B cell (primary cell): ENCODE measurements at regions not wholly inside any gene's neighbourhood (a gene's known extent, or its start where the extent isn't known, plus 50 kb on each side); places are given as distances from the start of the nearest gene placed in this dataset.

Experiments used
- ATAC-seq: fragments of 200-7000 bp; cut with Tn5 transposase; one replicate; pipeline ENCODE4 v1.10.0; 2021; ENCODE audit warnings: low read depth, mild to moderate bottlenecking, moderate number of reproducible peaks, moderate library complexity
- CTCF ChIA-PET: fragments of 350-600 bp; sonication (Branson Sonifier 250); formaldehyde crosslinking; loops from one replicate; lab custom pipeline; 2021; ENCODE audit warnings: antibody characterized with exemption, inconsistent platforms; lab: Charles Lee
- POLR2A ChIA-PET: fragments of 350-600 bp; sonication (Branson Sonifier 250); formaldehyde crosslinking; loops from one replicate; lab custom pipeline; 2021; ENCODE audit warnings: antibody characterized with exemption; lab: Charles Lee
- DNase-seq: peaks from one replicate; pipeline ENCODE4 v3.0.0; 2013
- H2AFZ ChIP-seq: 2 replicates; pipeline ENCODE4 v1.6.1; 2012; ENCODE audit warnings: mild to moderate bottlenecking, low read depth, low read length; ENCODE audit not compliant: insufficient read depth, poor library complexity, severe bottlenecking
- H3K27ac ChIP-seq, 2 donors: 1 replicate in 1 of 2; 2 replicates in 1 of 2; pipeline ENCODE4 v1.5.1; 2012 to 2013; ENCODE audit warnings: low read length in 2 of 2, mild to moderate bottlenecking in 2 of 2, moderate library complexity in 1 of 2
- H3K27me3 ChIP-seq, 4 experiments: fragments of 200-600 bp in 1 of 4; sonication (generic) in 1 of 4; replicated peaks in 1 of 4; 1 replicate in 2 of 4; 2 replicates in 2 of 4; pipeline versions ENCODE4 v1.6.1 to v1.7.0; 2013 to 2016; ENCODE audit warnings: low read length in 3 of 4, mild to moderate bottlenecking in 2 of 4, mixed read lengths in 1 of 4, moderate library complexity in 1 of 4; ENCODE audit not compliant: insufficient read depth in 4 of 4, control insufficient read depth in 3 of 4; ENCODE audit errors: control extremely low read depth in 1 of 4
- H3K36me3 ChIP-seq, 2 experiments: replicated peaks in 1 of 2; 1 replicate in 1 of 2; 2 replicates in 1 of 2; pipeline versions ENCODE4 v1.6.1 to v1.7.1; 2013; ENCODE audit warnings: low read length in 1 of 2; ENCODE audit not compliant: insufficient read depth in 2 of 2, control insufficient read depth in 1 of 2; ENCODE audit errors: control extremely low read depth in 1 of 2, extremely low read depth in 1 of 2
- H3K4me1 ChIP-seq, 2 donors: fragments of 200-600 bp in 1 of 2; sonication (generic) in 1 of 2; 1 replicate in 1 of 2; 2 replicates in 1 of 2; pipeline versions ENCODE4 v1.5.1 to v1.6.1; 2013 to 2017; ENCODE audit warnings: low read length in 2 of 2; ENCODE audit not compliant: control insufficient read depth in 2 of 2, insufficient read depth in 2 of 2
- H3K4me2 ChIP-seq: replicated peaks from 2 replicates; pipeline ENCODE3; 2012; ENCODE audit warnings: mild to moderate bottlenecking, low read depth, low read length; ENCODE audit not compliant: poor library complexity, severe bottlenecking
- H3K4me3 ChIP-seq, 5 experiments: fragments of 200-600 bp in 1 of 5; sonication (generic) in 1 of 5; 1 replicate in 3 of 5; 2 replicates in 2 of 5; pipeline versions ENCODE4 v1.5.1 to v1.7.0; 2011 to 2016; ENCODE audit warnings: low read length in 4 of 5, mild to moderate bottlenecking in 4 of 5, low read depth in 2 of 5, control low read depth in 1 of 5, moderate library complexity in 1 of 5; ENCODE audit not compliant: insufficient read depth in 1 of 5; ENCODE audit errors: control extremely low read depth in 1 of 5, extremely low read depth in 1 of 5
- H3K79me2 ChIP-seq: fragments of 200-600 bp; sonication (generic); one replicate; pipeline ENCODE4 v1.6.0; 2016; ENCODE audit warnings: low read length; ENCODE audit not compliant: control insufficient read depth, insufficient read depth
- H3K9ac ChIP-seq: fragments of 200-600 bp; sonication (generic); 2 replicates; pipeline ENCODE4 v1.6.1; 2017; ENCODE audit warnings: mild to moderate bottlenecking, low read length, moderate library complexity
- H3K9me3 ChIP-seq, 3 donors: one replicate each; pipeline versions ENCODE4 v1.6.1 to v1.7.1; 2013; ENCODE audit warnings: low read length in 2 of 3; ENCODE audit not compliant: control insufficient read depth in 2 of 3, insufficient read depth in 1 of 3; ENCODE audit errors: control extremely low read depth in 1 of 3
- H4K20me1 ChIP-seq: 2 replicates; pipeline ENCODE4 v1.6.0; 2012; ENCODE audit warnings: mild to moderate bottlenecking, low read length; ENCODE audit not compliant: insufficient read depth, control insufficient read depth, poor library complexity, severe bottlenecking
- H3K27ac Mint-ChIP-seq: one replicate; pipeline ENCODE4 v1.8.0; 2021; ENCODE audit warnings: mixed read lengths
- H3K27me3 Mint-ChIP-seq: one replicate; pipeline ENCODE4 v1.8.0; 2021; ENCODE audit warnings: mixed read lengths
- H3K4me1 Mint-ChIP-seq: one replicate; pipeline ENCODE4 v1.8.0; 2021; ENCODE audit warnings: mixed read lengths
- H3K4me3 Mint-ChIP-seq: one replicate; pipeline ENCODE4 v1.8.0; 2021; ENCODE audit warnings: mixed read lengths
- H3K9me3 Mint-ChIP-seq: one replicate; pipeline ENCODE4 v1.8.0; 2022; ENCODE audit warnings: mixed read lengths; ENCODE audit not compliant: insufficient read depth
- EZH2 ChIP-seq: IDR thresholded peaks from 2 replicates; pipeline ENCODE4 v1.6.1; 2012; ENCODE audit warnings: borderline replicate concordance, low read depth, mild to moderate bottlenecking, moderate library complexity, low read length; ENCODE audit not compliant: insufficient read depth, poor library complexity, severe bottlenecking
- WGBS: methylation state at CpG from one replicate; pipeline ENCODE4 v1.1.5; 2013; ENCODE audit warnings: missing lambda C conversion rate; ENCODE audit not compliant: insufficient coverage; 5-methylcytosine and 5-hydroxymethylcytosine counted together
- intact Hi-C: fragments of 100-400 bp; cut with micrococcal nuclease; formaldehyde crosslinking; loops from one replicate; pipeline ENCODE4 v1.10.0; 2022
- TF ChIP-seq, protein P1 (sequence below): fragments of 200-600 bp; IDR thresholded peaks from one replicate; pipeline ENCODE4 v1.8.0; 2022; ENCODE audit warnings: antibody characterized with exemption, mild to moderate bottlenecking

DNA sequence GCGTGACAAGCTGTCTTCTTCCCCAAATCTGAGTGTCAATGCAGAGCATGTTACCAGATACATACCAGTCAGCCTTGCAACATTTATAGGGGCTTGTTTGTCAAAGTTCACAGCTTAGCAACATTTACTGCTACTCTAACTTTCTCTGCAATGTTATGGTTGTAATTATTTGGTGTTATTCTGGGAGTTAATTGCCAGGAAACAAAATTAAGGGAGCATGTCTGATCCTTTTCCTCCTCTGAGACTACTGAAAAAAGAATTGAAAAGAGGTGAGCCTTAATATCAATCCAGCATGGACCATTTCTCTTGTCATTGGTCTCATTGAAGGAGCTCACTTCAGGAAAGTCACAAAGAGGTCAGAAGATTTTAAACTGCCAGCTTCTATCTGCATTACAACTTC, 465.6 kb upstream of the LINC00305 start:
- TF ChIP-seq EZH2: no peak
- TF ChIP-seq, protein P1, sequence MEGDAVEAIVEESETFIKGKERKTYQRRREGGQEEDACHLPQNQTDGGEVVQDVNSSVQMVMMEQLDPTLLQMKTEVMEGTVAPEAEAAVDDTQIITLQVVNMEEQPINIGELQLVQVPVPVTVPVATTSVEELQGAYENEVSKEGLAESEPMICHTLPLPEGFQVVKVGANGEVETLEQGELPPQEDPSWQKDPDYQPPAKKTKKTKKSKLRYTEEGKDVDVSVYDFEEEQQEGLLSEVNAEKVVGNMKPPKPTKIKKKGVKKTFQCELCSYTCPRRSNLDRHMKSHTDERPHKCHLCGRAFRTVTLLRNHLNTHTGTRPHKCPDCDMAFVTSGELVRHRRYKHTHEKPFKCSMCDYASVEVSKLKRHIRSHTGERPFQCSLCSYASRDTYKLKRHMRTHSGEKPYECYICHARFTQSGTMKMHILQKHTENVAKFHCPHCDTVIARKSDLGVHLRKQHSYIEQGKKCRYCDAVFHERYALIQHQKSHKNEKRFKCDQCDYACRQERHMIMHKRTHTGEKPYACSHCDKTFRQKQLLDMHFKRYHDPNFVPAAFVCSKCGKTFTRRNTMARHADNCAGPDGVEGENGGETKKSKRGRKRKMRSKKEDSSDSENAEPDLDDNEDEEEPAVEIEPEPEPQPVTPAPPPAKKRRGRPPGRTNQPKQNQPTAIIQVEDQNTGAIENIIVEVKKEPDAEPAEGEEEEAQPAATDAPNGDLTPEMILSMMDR: no peak
- Mint-ChIP-seq H3K9me3 (no peaks in the 10 kb centered on the region), H3K4me3 (no peak overlapping the region), H3K4me1 (no peaks in the 10 kb centered on the region), H3K27me3 (no peaks in the 10 kb centered on the region), H3K27ac (no peak overlapping the region)
- POLR2A ChIA-PET: no interaction called here
- Histone ChIP-seq H4K20me1 (no peaks in the 10 kb centered on the region), H3K4me1 (no peaks in the 10 kb centered on the region), H2AFZ (no peak overlapping the region), H3K9me3 (no peaks in the 10 kb centered on the region), H3K4me2 (no peak overlapping the region), H3K79me2 (no peaks in the 10 kb centered on the region), H3K27me3 (no peaks in the 10 kb centered on the region), H3K9ac (no peak overlapping the region), H3K36me3 (no peaks in the 10 kb centered on the region), H3K4me3 (no peak overlapping the region), H3K27ac (no peak overlapping the region)
- CTCF ChIA-PET: no interaction called here
- DNase-seq: no peak
- WGBS: no CpG with 5 or more reads among the region's 1 CpG
- ATAC-seq: no peak
- intact Hi-C loops: no loop called here

DNA sequence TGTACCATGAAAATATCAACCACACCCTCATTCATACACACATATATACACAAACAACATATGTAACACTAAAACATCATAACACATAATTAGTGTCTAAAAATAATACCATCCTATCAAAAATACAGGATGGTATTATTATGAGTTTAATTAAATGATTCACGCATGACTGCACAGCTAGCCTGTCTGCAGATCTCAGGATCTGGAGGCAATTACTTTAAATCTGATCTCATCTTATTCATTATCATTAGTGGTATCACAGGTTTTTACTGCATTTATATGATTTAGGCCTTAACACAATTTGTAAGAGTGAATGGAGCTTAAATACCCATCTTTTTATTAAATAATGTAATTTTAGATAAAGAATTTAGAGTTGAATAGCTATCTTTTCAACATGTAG, 443.4 kb upstream of the LINC00305 start:
- Histone ChIP-seq H3K4me3 (no peak overlapping the region), H3K79me2 (no peaks in the 10 kb centered on the region), H3K4me2 (no peak overlapping the region), H3K27me3 (no peaks in the 10 kb centered on the region), H3K9ac (no peak overlapping the region), H3K9me3 (no peaks in the 10 kb centered on the region), H4K20me1 (no peaks in the 10 kb centered on the region), H3K27ac (no peak overlapping the region), H3K4me1 (no peaks in the 10 kb centered on the region), H3K36me3 (no peaks in the 10 kb centered on the region), H2AFZ (no peak overlapping the region)
- POLR2A ChIA-PET: no interaction called here
- DNase-seq: no peak
- ATAC-seq: no peak
- no peaks in the 10 kb centered on the region for H3K27me3 Mint-ChIP-seq
- intact Hi-C loops: no loop called here
- CTCF ChIA-PET: no interaction called here
- no peak overlapping the region for H3K4me3 Mint-ChIP-seq
- no peaks in the 10 kb centered on the region for H3K9me3 Mint-ChIP-seq
- H3K27ac Mint-ChIP-seq: no peak overlapping the region
- no CpG with 5 or more reads among the region's 1 CpG for WGBS
- TF ChIP-seq EZH2: no peak
- TF ChIP-seq, protein P1: no peak
- H3K4me1 Mint-ChIP-seq: no peaks in the 10 kb centered on the region
